Motor neuron (in vitro differentiated cells): ENCODE measurements at regions not wholly inside any gene's neighbourhood (a gene's known extent, or its start where the extent isn't known, plus 50 kb on each side); places are given as distances from the start of the nearest gene placed in this dataset.
"Not testable (repeated sequence)": the region's sequence is repeated elsewhere in the genome, so short reads cannot be mapped to it uniquely, and the experiment has no call there.

Source experiments
- ATAC-seq, 8 experiments: fragments of 200-7000 bp; cut with Tn5 transposase; replicated peaks in 6 of 8; 2 replicates each; pipeline ENCODE4 v1.8.0; 2021; ENCODE audit warnings: mild to moderate bottlenecking in 8 of 8, moderate library complexity in 8 of 8
- H3K27ac ChIP-seq, 2 donors: fragments of 250-450 bp; sonication (Bioruptor Pico); 2 replicates each; pipeline ENCODE4 v1.9.0; 2021; ENCODE audit warnings: antibody characterized with exemption in 2 of 2, mild to moderate bottlenecking in 2 of 2, moderate library complexity in 1 of 2
- H3K4me1 ChIP-seq, 2 donors: fragments of 250-450 bp; sonication (Bioruptor Pico); replicated peaks in 1 of 2; 2 replicates each; pipeline ENCODE4 v1.6.1; 2021; ENCODE audit warnings: antibody characterized with exemption in 2 of 2, mild to moderate bottlenecking in 2 of 2, moderate library complexity in 1 of 2
- H3K4me3 ChIP-seq, 5 donors: fragments of 250-450 bp; sonication (Bioruptor Pico); 2 replicates each; pipeline ENCODE4 v1.9.0; 2021; ENCODE audit warnings: antibody characterized with exemption in 5 of 5, mild to moderate bottlenecking in 5 of 5, moderate library complexity in 4 of 5
- WGBS, 10 experiments: fragments of 450-650 bp; shearing (Covaris generic); methylation state at CpG; one replicate each; pipeline ENCODE4 v1.0.0; 2022; 5-methylcytosine and 5-hydroxymethylcytosine counted together
- in situ Hi-C, 9 experiments: fragments of 400-800 bp; cut with MboI; loops; one replicate each; pipeline ENCODE4 v1.15.0; 2021; ENCODE audit warnings: low sequenced_read_pairs in 9 of 9, low pct_unique_long_range_greater_than_20kb in 2 of 9; ENCODE audit not compliant: unreplicated experiment in 9 of 9

GRCh38 chr16:48676836-48677235 is 66.9 kb upstream of the N4BP1 start:
- WGBS, 10 experiments: 0 to 100% (median 90%) methylated on average over 1 to 3 of the region's 3 CpGs; no CpG with 5 or more reads in 1 of the 10 experiments
- H3K4me3 ChIP-seq: no peak overlapping the region
- H3K27ac ChIP-seq: no peak overlapping the region
- in situ Hi-C loops: loop anchor here in 5 of 9 experiments (25.0 kb wide), 2 partner anchors 660 to 685 kb away; partner anchors contain the start of gene C16orf78 (in 1 of the 5)
- ATAC-seq: no peak
- H3K4me1 ChIP-seq: no peaks in the 10 kb centered on the region

GRCh38 chr16:48668184-48668583 is 58.2 kb upstream of the N4BP1 start:
- in situ Hi-C loops, H3K4me3 ChIP-seq, H3K27ac ChIP-seq, H3K4me1 ChIP-seq: not testable (repeated sequence)
- 0 to 49% (median 19%) methylated on average over 1 to 5 of the region's 8 CpGs; no CpG with 5 or more reads in 4 of the 10 experiments for WGBS, 10 experiments
- peak in 3 of 8 experiments; percentile 15 to 39 (median 16) for ATAC-seq

GRCh38 chr16:48659940-48660339 is 50.0 kb upstream of the N4BP1 start:
- in situ Hi-C loops: no loop called here
- H3K27ac ChIP-seq: no peak overlapping the region
- no peak overlapping the region for H3K4me3 ChIP-seq
- WGBS, 10 experiments: 0 to 73% (median 43%) methylated on average over 1 of the region's 1 CpG; no CpG with 5 or more reads in 1 of the 10 experiments
- ATAC-seq: no peak
- no peaks in the 10 kb centered on the region for H3K4me1 ChIP-seq
